ENCODE measurements at regions not wholly inside any gene's neighbourhood (a gene's known extent, or its start where the extent isn't known, plus 50 kb on each side); places are given as distances from the start of the nearest gene placed in this dataset.

DNA sequence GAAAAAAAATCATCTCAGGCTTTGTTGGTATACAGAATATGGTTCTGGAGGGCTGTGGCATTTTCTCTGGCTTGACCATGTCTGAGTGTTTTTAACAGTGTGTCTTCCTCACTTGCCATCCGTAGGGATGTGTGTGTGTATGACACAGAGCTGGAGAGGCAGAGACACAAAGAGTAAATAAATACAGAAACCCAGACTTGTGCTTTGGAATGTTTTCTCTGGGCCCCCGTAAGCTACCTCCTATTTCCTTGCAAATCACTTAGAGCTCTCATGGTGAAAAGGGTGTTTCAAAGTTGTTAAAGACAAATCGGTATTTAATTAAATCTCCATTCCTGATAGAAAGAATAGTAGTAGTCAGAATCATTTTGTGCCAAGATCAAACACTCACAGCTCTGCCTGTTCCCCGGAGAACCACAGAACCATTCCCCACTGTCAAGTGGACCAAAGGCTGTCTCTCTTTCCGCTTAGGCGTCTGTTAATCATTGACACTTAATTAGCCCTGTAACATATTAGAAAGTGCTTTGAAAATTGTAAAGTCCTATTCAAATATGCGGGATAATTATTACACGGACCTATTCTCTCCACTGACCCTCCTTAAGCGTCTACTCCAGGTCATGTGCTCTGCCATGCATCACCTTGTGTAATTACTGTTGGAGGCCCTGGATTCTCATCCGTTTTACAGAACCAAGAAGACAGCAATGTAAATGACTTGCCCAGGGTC is 313.6 kb upstream of the TLE3 start:
- no peaks in the 10 kb centered on the region for H3K36me3 ChIP-seq
- no peak for DNase-seq
- 83 to 88% (median 86%) methylated on average over 10 of the region's 10 CpGs for WGBS, 3 donors
- H3K27ac ChIP-seq, result no peak overlapping the region
- H3K4me3 ChIP-seq, result no peak overlapping the region
- TF ChIP-seq, protein P1, sequence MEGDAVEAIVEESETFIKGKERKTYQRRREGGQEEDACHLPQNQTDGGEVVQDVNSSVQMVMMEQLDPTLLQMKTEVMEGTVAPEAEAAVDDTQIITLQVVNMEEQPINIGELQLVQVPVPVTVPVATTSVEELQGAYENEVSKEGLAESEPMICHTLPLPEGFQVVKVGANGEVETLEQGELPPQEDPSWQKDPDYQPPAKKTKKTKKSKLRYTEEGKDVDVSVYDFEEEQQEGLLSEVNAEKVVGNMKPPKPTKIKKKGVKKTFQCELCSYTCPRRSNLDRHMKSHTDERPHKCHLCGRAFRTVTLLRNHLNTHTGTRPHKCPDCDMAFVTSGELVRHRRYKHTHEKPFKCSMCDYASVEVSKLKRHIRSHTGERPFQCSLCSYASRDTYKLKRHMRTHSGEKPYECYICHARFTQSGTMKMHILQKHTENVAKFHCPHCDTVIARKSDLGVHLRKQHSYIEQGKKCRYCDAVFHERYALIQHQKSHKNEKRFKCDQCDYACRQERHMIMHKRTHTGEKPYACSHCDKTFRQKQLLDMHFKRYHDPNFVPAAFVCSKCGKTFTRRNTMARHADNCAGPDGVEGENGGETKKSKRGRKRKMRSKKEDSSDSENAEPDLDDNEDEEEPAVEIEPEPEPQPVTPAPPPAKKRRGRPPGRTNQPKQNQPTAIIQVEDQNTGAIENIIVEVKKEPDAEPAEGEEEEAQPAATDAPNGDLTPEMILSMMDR (IDR thresholded peaks at IDR 0.05), result no peak
- TF ChIP-seq EP300 (IDR thresholded peaks at IDR 0.05) (no peak), POLR2A (IDR thresholded peaks at IDR 0.05) (no peak)
- intact Hi-C loops (cut with DNase I), result no loop called here
- H3K27me3 ChIP-seq, result no peaks in the 10 kb centered on the region
- H3K4me1 ChIP-seq (ENCODE audit: insufficient read depth), result no peaks in the 10 kb centered on the region
- no peaks in the 10 kb centered on the region for H3K9me3 ChIP-seq

DNA sequence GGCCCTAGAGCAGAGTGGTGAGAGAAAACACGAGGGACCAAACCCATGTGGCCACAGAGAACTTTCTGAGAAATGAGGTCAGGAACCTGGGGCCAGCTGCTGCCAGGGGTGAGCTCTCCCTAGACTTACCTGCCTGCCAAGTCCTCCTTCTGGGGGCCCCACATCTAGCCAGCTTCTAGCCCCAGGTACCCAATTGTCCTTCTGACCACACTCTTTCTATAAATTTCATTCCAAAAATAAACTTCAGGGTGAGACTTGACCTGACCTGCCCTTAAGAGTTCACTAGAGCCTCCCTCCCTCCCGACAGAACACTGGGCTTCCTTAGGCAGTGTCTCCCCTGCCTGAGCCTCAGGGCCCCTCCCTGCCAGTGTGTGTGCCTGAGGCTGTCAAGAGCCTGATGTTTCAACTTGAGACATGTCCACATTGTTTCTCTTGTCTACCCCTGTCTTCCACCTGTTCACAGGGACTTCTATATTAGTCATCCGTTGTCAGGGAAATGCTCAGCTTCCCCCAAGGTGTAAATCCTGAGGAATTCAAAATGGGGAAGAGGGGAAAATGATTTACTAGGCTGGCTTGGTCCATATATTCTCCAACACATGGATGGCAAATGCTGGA is 312.8 kb upstream of the TLE3 start:
- intact Hi-C loops (cut with DNase I), result no loop called here
- no peaks in the 10 kb centered on the region for H3K27me3 ChIP-seq
- H3K27ac ChIP-seq, result no peak overlapping the region
- no peak for DNase-seq
- H3K4me3 ChIP-seq, result no peak overlapping the region
- WGBS, 3 donors, result 64 to 73% (median 68%) methylated on average over 3 of the region's 3 CpGs
- no peaks in the 10 kb centered on the region for H3K9me3 ChIP-seq
- H3K36me3 ChIP-seq, result no peaks in the 10 kb centered on the region
- no peaks in the 10 kb centered on the region for H3K4me1 ChIP-seq (ENCODE audit: insufficient read depth)
- TF ChIP-seq, protein P1 (IDR thresholded peaks at IDR 0.05), result no peak
- TF ChIP-seq POLR2A (IDR thresholded peaks at IDR 0.05), result no peak
- no peak for TF ChIP-seq EP300 (IDR thresholded peaks at IDR 0.05)

DNA sequence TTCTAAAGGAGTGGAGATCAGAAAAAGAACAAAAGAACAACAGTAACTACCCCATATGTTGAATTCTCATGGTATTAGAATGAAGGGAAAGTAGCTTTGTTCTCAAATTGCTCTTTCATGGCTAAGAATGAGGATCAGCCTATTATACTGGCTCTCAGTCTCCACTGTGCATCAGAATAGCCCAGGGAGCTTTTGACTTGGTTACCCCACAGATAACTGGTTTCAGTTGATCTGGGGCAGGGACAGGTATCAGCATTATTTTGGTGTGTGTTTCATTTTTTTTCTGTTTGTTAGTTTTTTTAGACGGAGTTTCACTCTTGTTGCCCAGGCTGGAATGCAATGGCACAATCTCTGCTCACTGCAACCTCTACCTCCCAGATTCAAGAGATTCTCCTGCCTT is 311.7 kb upstream of the TLE3 start:
- 77 to 85% (median 83%) methylated on average over 1 of the region's 1 CpG for WGBS, 3 donors
- TF ChIP-seq, protein P1 (IDR thresholded peaks at IDR 0.05), result no peak
- TF ChIP-seq POLR2A (IDR thresholded peaks at IDR 0.05) (no peak), EP300 (IDR thresholded peaks at IDR 0.05) (no peak)
- DNase-seq, result no peak
- H3K36me3 ChIP-seq, result no peaks in the 10 kb centered on the region
- H3K9me3 ChIP-seq, result no peaks in the 10 kb centered on the region
- no peak overlapping the region for H3K4me3 ChIP-seq
- intact Hi-C loops (cut with DNase I), result no loop called here
- H3K27me3 ChIP-seq, result no peaks in the 10 kb centered on the region
- H3K4me1 ChIP-seq (ENCODE audit: insufficient read depth), result no peaks in the 10 kb centered on the region
- H3K27ac ChIP-seq, result no peak overlapping the region

DNA sequence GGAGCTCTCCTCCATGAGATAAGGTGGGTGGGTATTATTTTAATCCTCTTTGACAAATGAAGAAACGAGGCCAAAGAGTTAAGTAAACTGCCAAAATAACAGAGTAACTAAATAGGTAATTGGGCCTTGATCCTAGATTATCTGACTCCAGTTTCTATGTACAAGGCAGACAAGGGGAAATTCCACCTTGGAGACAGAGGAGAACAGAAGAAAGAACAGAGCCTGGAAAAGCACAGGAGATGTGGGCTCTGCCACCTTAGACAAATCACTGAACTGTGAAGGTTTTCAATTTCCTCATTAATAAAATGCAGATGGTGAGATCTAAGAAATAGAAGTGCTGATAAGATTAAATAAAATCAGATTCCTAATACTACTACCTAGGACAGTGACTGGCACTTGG is 310.2 kb upstream of the TLE3 start:
- Histone ChIP-seq H3K36me3 (no peaks in the 10 kb centered on the region), H3K4me1 (ENCODE audit: insufficient read depth) (no peaks in the 10 kb centered on the region), H3K27ac (no peak overlapping the region), H3K9me3 (no peaks in the 10 kb centered on the region), H3K4me3 (no peak overlapping the region), H3K27me3 (no peaks in the 10 kb centered on the region)
- intact Hi-C loops (cut with DNase I), result no loop called here
- DNase-seq, result no peak
- TF ChIP-seq, protein P1 (IDR thresholded peaks at IDR 0.05), result no peak
- TF ChIP-seq EP300 (IDR thresholded peaks at IDR 0.05) (no peak), POLR2A (IDR thresholded peaks at IDR 0.05) (no peak)
- 63 to 81% (median 78%) methylated on average over 1 of the region's 1 CpG for WGBS, 3 donors
